Panc1 (cell line): ENCODE measurements at regions not wholly inside any gene's neighbourhood (a gene's known extent, or its start where the extent isn't known, plus 50 kb on each side); places are given as distances from the start of the nearest gene placed in this dataset.

ENCODE experiments used
- CTCF ChIP-seq: fragments of 450-650 bp; IDR thresholded peaks from 2 replicates; pipeline ENCODE4 v1.5.1; 2017; ENCODE audit warnings: mild to moderate bottlenecking
- TCF7L2 ChIP-seq: IDR thresholded peaks from 2 replicates; pipeline ENCODE4 v1.6.1; 2011; ENCODE audit warnings: mild to moderate bottlenecking, low read depth, low read length, inconsistent platforms

DNA sequence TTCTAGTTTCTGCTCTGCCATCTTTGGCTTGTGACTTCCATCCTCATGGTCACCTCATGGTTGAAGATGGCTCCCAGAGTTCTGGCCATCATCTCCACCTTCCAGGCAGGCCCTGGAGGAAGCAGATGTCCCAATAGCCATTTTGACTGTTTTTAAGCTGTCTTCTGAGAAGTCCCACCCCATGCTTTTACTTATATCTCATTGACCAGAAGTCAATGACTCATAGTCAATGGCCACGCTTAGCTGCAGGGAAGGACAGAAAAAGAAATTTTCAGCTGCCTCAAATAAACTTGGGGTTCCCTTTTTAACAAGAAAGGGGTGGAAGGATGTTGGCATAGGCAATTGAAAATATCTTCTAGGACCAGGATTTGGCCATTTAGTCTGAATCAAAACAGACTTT, 168.1 kb downstream of the AACS start:
- TF ChIP-seq CTCF (no peak), TCF7L2 (no peak)
